NCI-H748 (cell line): ENCODE measurements at regions not wholly inside any gene's neighbourhood (a gene's known extent, or its start where the extent isn't known, plus 50 kb on each side); places are given as distances from the start of the nearest gene placed in this dataset.

Source experiments
- DNase-seq: peaks from one replicate; lab custom pipeline; 2025; ENCODE audit not compliant: unreplicated experiment; lab: John Stamatoyannopoulos, UW

GRCh38 chrX:134718105-134718965 lies 60.1 kb upstream of the PLAC1 start:
- DNase-seq = no peak

GRCh38 chrX:134717698-134718097 lies 59.4 kb upstream of the PLAC1 start:
- DNase-seq = no peak

GRCh38 chrX:134716620-134717012 lies 58.3 kb upstream of the PLAC1 start:
- DNase-seq = no peak

GRCh38 chrX:134715930-134716619 lies 57.8 kb upstream of the PLAC1 start:
- peak; percentile 65 for DNase-seq

GRCh38 chrX:134714633-134715110 lies 56.4 kb upstream of the PLAC1 start:
- no peak for DNase-seq

GRCh38 chrX:134713618-134714107 lies 55.4 kb upstream of the PLAC1 start:
- DNase-seq = no peak

- no peak for DNase-seq
Measured at GRCh38 chrX:134712272-134712671, 54.0 kb upstream of the PLAC1 start.

- no peak for DNase-seq
Measured at GRCh38 chrX:134711135-134711921, 53.1 kb upstream of the PLAC1 start.
